T-helper 2 cell treated with Interferon-gamma antibody and Interleukin-4, amounts not matched to agents 5 μg/mL and 100 μg/mL, for 36 hours (primary cell): ENCODE measurements at regions not wholly inside any gene's neighbourhood (a gene's known extent, or its start where the extent isn't known, plus 50 kb on each side); places are given as distances from the start of the nearest gene placed in this dataset.
"Not testable (repeated sequence)": the region's sequence is repeated elsewhere in the genome, so short reads cannot be mapped to it uniquely, and the experiment has no call there.

Experiments used
- DNase-seq: peaks from one replicate; pipeline ENCODE4 v3.0.0; 2021; ENCODE audit warnings: low spot score
- H3K27ac Mint-ChIP-seq: one replicate; pipeline ENCODE4 v1.8.0; 2021; ENCODE audit warnings: mild to moderate bottlenecking, mixed read lengths
- H3K27me3 Mint-ChIP-seq: one replicate; pipeline ENCODE4 v1.8.0; 2021; ENCODE audit warnings: low read depth, mixed read lengths
- H3K36me3 Mint-ChIP-seq: one replicate; pipeline ENCODE4 v1.8.0; 2021; ENCODE audit warnings: low read depth, mixed read lengths
- H3K4me1 Mint-ChIP-seq: one replicate; pipeline ENCODE4 v1.8.0; 2021; ENCODE audit warnings: low read depth, mixed read lengths
- H3K4me3 Mint-ChIP-seq: one replicate; pipeline ENCODE4 v1.8.0; 2022; ENCODE audit warnings: mild to moderate bottlenecking, moderate library complexity, mixed read lengths
- H3K9me3 Mint-ChIP-seq: one replicate; pipeline ENCODE4 v1.8.0; 2021; ENCODE audit warnings: mixed read lengths

GRCh38 chr2:16091576-16092282 is 151.4 kb downstream of the MYCN start:
- H3K4me1 Mint-ChIP-seq = no peaks in the 10 kb centered on the region
- H3K36me3 Mint-ChIP-seq = no peaks in the 10 kb centered on the region

GRCh38 chr2:16090650-16091575 is 150.6 kb downstream of the MYCN start:
- Mint-ChIP-seq H3K9me3 (no peaks in the 10 kb centered on the region), H3K4me3 (no peak overlapping the region), H3K27ac (no peak overlapping the region), H3K4me1 (no peaks in the 10 kb centered on the region), H3K36me3 (no peaks in the 10 kb centered on the region), H3K27me3 (no peaks in the 10 kb centered on the region)
- no peak for DNase-seq

More at GRCh38 chr2:16091576-16092282, 151.4 kb downstream of the MYCN start:
- Mint-ChIP-seq H3K9me3 (no peaks in the 10 kb centered on the region), H3K27me3 (no peaks in the 10 kb centered on the region), H3K4me3 (no peak overlapping the region), H3K27ac (no peak overlapping the region)
- no peak for DNase-seq

- not testable (repeated sequence) for H3K9me3 Mint-ChIP-seq, H3K4me3 Mint-ChIP-seq, DNase-seq, H3K4me1 Mint-ChIP-seq, H3K27me3 Mint-ChIP-seq, H3K36me3 Mint-ChIP-seq, H3K27ac Mint-ChIP-seq
Observed at GRCh38 chr2:16089491-16089890, 149.1 kb downstream of the MYCN start.

GRCh38 chr2:16088802-16089112 is 148.4 kb downstream of the MYCN start:
- Mint-ChIP-seq H3K36me3 (no peaks in the 10 kb centered on the region), H3K27ac (no peak overlapping the region), H3K4me1 (no peaks in the 10 kb centered on the region), H3K4me3 (no peak overlapping the region), H3K27me3 (no peaks in the 10 kb centered on the region), H3K9me3 (no peaks in the 10 kb centered on the region)
- no peak for DNase-seq

- H3K4me3 Mint-ChIP-seq = no peak overlapping the region
- H3K4me1 Mint-ChIP-seq = no peaks in the 10 kb centered on the region
- no peak overlapping the region for H3K27ac Mint-ChIP-seq
- no peaks in the 10 kb centered on the region for H3K36me3 Mint-ChIP-seq
- no peaks in the 10 kb centered on the region for H3K27me3 Mint-ChIP-seq
- no peaks in the 10 kb centered on the region for H3K9me3 Mint-ChIP-seq
- no peak for DNase-seq
Observed at GRCh38 chr2:16088035-16088801, 147.9 kb downstream of the MYCN start.

GRCh38 chr2:16086136-16086535 is 145.8 kb downstream of the MYCN start:
- H3K4me1 Mint-ChIP-seq, H3K4me3 Mint-ChIP-seq, H3K9me3 Mint-ChIP-seq, DNase-seq, H3K27ac Mint-ChIP-seq, H3K36me3 Mint-ChIP-seq, H3K27me3 Mint-ChIP-seq: not testable (repeated sequence)

- no peak for DNase-seq
- Mint-ChIP-seq H3K4me3 (no peak overlapping the region), H3K9me3 (no peaks in the 10 kb centered on the region), H3K27ac (no peak overlapping the region), H3K4me1 (no peaks in the 10 kb centered on the region), H3K36me3 (no peaks in the 10 kb centered on the region), H3K27me3 (no peaks in the 10 kb centered on the region)
Observed at GRCh38 chr2:16085073-16085472, 144.7 kb downstream of the MYCN start.

- H3K4me3 Mint-ChIP-seq = no peak overlapping the region
- no peak for DNase-seq
- no peaks in the 10 kb centered on the region for H3K36me3 Mint-ChIP-seq
- H3K27ac Mint-ChIP-seq = no peak overlapping the region
- no peaks in the 10 kb centered on the region for H3K4me1 Mint-ChIP-seq
- H3K27me3 Mint-ChIP-seq = no peaks in the 10 kb centered on the region
- no peaks in the 10 kb centered on the region for H3K9me3 Mint-ChIP-seq
Observed at GRCh38 chr2:16084274-16084673, 143.9 kb downstream of the MYCN start.

GRCh38 chr2:16082276-16082675 is 141.9 kb downstream of the MYCN start:
- Mint-ChIP-seq H3K27ac (no peak overlapping the region), H3K36me3 (no peaks in the 10 kb centered on the region), H3K27me3 (no peaks in the 10 kb centered on the region), H3K9me3 (no peaks in the 10 kb centered on the region), H3K4me1 (no peaks in the 10 kb centered on the region), H3K4me3 (no peak overlapping the region)
- DNase-seq = no peak

- no peak overlapping the region for H3K4me3 Mint-ChIP-seq
- no peaks in the 10 kb centered on the region for H3K4me1 Mint-ChIP-seq
- DNase-seq = no peak
- H3K27ac Mint-ChIP-seq = no peak overlapping the region
- no peaks in the 10 kb centered on the region for H3K27me3 Mint-ChIP-seq
- no peaks in the 10 kb centered on the region for H3K9me3 Mint-ChIP-seq
- no peaks in the 10 kb centered on the region for H3K36me3 Mint-ChIP-seq
Observed at GRCh38 chr2:16081316-16082200, 141.2 kb downstream of the MYCN start.

- Mint-ChIP-seq H3K4me1 (no peaks in the 10 kb centered on the region), H3K36me3 (no peaks in the 10 kb centered on the region), H3K27me3 (no peaks in the 10 kb centered on the region), H3K27ac (no peak overlapping the region), H3K9me3 (no peaks in the 10 kb centered on the region), H3K4me3 (no peak overlapping the region)
- DNase-seq = no peak
Observed at GRCh38 chr2:16080516-16080915, 140.2 kb downstream of the MYCN start.

- no peaks in the 10 kb centered on the region for H3K36me3 Mint-ChIP-seq
Observed at GRCh38 chr2:16080071-16080470, 139.7 kb downstream of the MYCN start.

GRCh38 chr2:16079637-16080036 is 139.3 kb downstream of the MYCN start:
- Mint-ChIP-seq H3K4me3 (no peak overlapping the region), H3K4me1 (no peaks in the 10 kb centered on the region), H3K27me3 (no peaks in the 10 kb centered on the region), H3K36me3 (no peaks in the 10 kb centered on the region), H3K27ac (no peak overlapping the region), H3K9me3 (no peaks in the 10 kb centered on the region)
- no peak for DNase-seq

More at GRCh38 chr2:16080071-16080470, 139.7 kb downstream of the MYCN start:
- no peak overlapping the region for H3K27ac Mint-ChIP-seq
- DNase-seq = no peak
- no peaks in the 10 kb centered on the region for H3K27me3 Mint-ChIP-seq
- no peaks in the 10 kb centered on the region for H3K4me1 Mint-ChIP-seq
- H3K9me3 Mint-ChIP-seq = no peaks in the 10 kb centered on the region
- H3K4me3 Mint-ChIP-seq = no peak overlapping the region
